ENCODE measurements at regions not wholly inside any gene's neighbourhood (a gene's known extent, or its start where the extent isn't known, plus 50 kb on each side); places are given as distances from the start of the nearest gene placed in this dataset.

DNA sequence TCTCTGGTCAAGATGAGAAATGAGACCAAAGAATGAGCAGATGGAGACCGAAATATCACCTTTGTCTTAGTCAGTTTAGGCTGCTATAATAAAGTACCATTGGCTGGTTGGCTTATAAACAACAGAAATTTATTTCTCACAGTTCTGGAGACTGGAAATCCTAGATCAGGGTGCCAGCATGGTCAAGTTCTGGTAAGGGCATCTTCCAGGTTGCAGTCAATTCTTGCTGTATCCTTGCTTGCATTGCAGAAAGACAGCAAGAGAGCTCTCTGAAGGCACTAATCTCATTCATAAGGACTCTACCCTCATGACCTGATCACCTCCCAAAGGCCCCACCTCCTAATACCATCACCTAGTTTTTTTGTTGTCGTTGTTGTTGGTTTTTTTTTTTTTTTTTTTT, 52.7 kb upstream of the MKLN1 start:
- no peak overlapping the region for H3K4me3 ChIP-seq (ENCODE audit: low read length)

DNA sequence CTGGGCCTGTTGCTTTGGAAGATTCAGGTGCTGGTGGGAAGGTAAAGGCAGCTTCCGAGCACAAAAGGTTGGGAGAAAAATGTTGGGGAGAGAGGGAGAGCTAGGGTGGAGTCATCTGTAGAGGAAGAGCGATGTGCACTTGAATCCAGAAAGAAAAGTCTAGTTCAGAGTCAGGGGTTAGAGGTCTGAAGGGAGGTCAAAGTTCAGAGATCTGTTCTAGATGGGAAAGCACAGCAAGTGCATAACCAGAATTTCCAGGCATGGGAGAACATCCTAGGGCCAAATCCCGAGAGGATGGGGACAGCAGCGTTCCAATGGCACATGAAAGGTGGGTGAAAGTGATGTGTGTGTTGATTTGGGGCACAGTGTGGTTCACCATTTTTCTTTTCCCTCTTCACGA, 51.5 kb upstream of the MKLN1 start:
- Histone ChIP-seq H3K4me3 (ENCODE audit: low read length) (no peak overlapping the region), H3K9me3 (ENCODE audit: low read depth, low read length) (no peaks in the 10 kb centered on the region), H3K27me3 (ENCODE audit: insufficient read depth, low read length) (no peaks in the 10 kb centered on the region), H3K4me1 (ENCODE audit: insufficient read depth, low read length) (no peaks in the 10 kb centered on the region)

More for the DNA sequence above, 52.7 kb upstream of the MKLN1 start:
- no peaks in the 10 kb centered on the region for H3K4me1 ChIP-seq (ENCODE audit: insufficient read depth, low read length)
- H3K9me3 ChIP-seq (ENCODE audit: low read depth, low read length): no peaks in the 10 kb centered on the region
- no peaks in the 10 kb centered on the region for H3K27me3 ChIP-seq (ENCODE audit: insufficient read depth, low read length)

DNA sequence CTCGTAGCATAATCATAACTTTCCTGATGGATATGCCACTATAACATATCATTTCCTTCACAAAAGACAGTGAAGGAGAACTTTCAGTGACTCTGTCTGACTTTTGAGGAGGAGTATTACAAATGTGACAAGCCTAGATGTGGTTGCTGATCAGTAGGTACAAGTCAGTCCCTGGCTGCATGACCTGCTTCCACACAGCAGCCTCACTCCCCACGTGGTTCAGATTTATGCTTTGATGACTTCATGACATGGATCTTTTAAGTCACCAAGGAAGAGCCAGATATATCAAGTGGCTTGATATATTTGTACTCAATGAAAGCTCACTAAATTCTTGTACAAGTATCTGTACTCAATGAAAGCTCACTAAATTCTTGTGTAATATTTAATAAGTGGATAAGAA, 50.9 kb upstream of the MKLN1 start:
- H3K4me1 ChIP-seq (ENCODE audit: insufficient read depth, low read length): no peaks in the 10 kb centered on the region
- H3K9me3 ChIP-seq (ENCODE audit: low read depth, low read length): no peaks in the 10 kb centered on the region
- no peak overlapping the region for H3K4me3 ChIP-seq (ENCODE audit: low read length)
- H3K27me3 ChIP-seq (ENCODE audit: insufficient read depth, low read length): no peaks in the 10 kb centered on the region

Measured in mononuclear cell (primary cell).